ENCODE measurements at regions not wholly inside any gene's neighbourhood (a gene's known extent, or its start where the extent isn't known, plus 50 kb on each side); places are given as distances from the start of the nearest gene placed in this dataset.

DNA sequence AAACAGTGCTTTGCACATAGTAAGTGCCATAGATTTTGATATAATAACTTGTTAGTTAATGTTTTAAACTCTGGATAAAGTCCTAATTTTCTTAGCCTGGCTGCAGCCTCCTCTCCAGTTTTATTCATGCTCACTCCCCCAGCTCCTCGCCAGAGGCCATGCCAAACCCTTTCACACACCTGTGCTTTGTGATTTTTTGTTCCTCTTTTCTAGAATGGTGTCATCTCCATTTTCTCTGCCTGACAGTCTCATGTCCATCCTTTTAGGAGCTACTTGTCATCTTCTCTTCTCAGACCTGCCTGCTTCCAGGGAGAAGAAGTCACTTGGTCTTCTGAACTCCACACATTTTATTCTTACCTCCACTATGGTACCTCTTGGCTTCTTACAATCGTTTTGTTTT, 55.8 kb upstream of the SPATA13 start:
- TF ChIP-seq, protein P1, sequence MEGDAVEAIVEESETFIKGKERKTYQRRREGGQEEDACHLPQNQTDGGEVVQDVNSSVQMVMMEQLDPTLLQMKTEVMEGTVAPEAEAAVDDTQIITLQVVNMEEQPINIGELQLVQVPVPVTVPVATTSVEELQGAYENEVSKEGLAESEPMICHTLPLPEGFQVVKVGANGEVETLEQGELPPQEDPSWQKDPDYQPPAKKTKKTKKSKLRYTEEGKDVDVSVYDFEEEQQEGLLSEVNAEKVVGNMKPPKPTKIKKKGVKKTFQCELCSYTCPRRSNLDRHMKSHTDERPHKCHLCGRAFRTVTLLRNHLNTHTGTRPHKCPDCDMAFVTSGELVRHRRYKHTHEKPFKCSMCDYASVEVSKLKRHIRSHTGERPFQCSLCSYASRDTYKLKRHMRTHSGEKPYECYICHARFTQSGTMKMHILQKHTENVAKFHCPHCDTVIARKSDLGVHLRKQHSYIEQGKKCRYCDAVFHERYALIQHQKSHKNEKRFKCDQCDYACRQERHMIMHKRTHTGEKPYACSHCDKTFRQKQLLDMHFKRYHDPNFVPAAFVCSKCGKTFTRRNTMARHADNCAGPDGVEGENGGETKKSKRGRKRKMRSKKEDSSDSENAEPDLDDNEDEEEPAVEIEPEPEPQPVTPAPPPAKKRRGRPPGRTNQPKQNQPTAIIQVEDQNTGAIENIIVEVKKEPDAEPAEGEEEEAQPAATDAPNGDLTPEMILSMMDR (IDR thresholded peaks at IDR 0.05), result no peak
- TF ChIP-seq EZH2 (IDR thresholded peaks at IDR 0.05; ENCODE audit: borderline replicate concordance, insufficient read depth, low read depth, low read length, poor library complexity, severe bottlenecking), result no peak
